Fibroblast of gingiva (primary cell): ENCODE measurements at regions not wholly inside any gene's neighbourhood (a gene's known extent, or its start where the extent isn't known, plus 50 kb on each side); places are given as distances from the start of the nearest gene placed in this dataset.
"Not testable (repeated sequence)": the region's sequence is repeated elsewhere in the genome, so short reads cannot be mapped to it uniquely, and the experiment has no call there.

Experiments
- DNase-seq: peaks from one replicate; pipeline ENCODE4 v3.0.0-alpha.2; 2011; ENCODE audit warnings: low read depth

- DNase-seq: no peak
Measured at GRCh38 chr4:174183259-174183658, 100.2 kb downstream of the FBXO8 start.

- DNase-seq: no peak
Measured at GRCh38 chr4:174181827-174182226, 101.6 kb downstream of the FBXO8 start.

- no peak for DNase-seq
Measured at GRCh38 chr4:174177536-174177935, 105.9 kb downstream of the FBXO8 start.

- not testable (repeated sequence) for DNase-seq
Measured at GRCh38 chr4:174175836-174176235, 107.6 kb downstream of the FBXO8 start.

GRCh38 chr4:174173360-174173759, 110.1 kb downstream of the FBXO8 start:
- DNase-seq: no peak

GRCh38 chr4:174172274-174172673, 111.2 kb downstream of the FBXO8 start:
- DNase-seq: no peak

GRCh38 chr4:174170906-174171305, 112.6 kb downstream of the FBXO8 start:
- DNase-seq: no peak

- DNase-seq: no peak
Measured at GRCh38 chr4:174170091-174170490, 113.4 kb downstream of the FBXO8 start.

- no peak for DNase-seq
Measured at GRCh38 chr4:174157106-174157607, 126.3 kb downstream of the FBXO8 start.

GRCh38 chr4:174156239-174156826, 127.1 kb downstream of the FBXO8 start:
- DNase-seq: peak; percentile 29

- DNase-seq: peak; percentile 57
Measured at GRCh38 chr4:174154215-174154854, 129.1 kb downstream of the FBXO8 start.

GRCh38 chr4:174152717-174153466, 130.6 kb downstream of the FBXO8 start:
- DNase-seq: no peak

- no peak for DNase-seq
Measured at GRCh38 chr4:174147863-174148262, 135.6 kb downstream of the FBXO8 start.

- no peak for DNase-seq
Measured at GRCh38 chr4:174144106-174144505, 139.4 kb downstream of the FBXO8 start.

GRCh38 chr4:174141876-174142275, 141.6 kb downstream of the FBXO8 start:
- no peak for DNase-seq

GRCh38 chr4:174138616-174139015, 144.9 kb downstream of the FBXO8 start:
- no peak for DNase-seq

- no peak for DNase-seq
Measured at GRCh38 chr4:174137698-174138097, 145.8 kb downstream of the FBXO8 start.

GRCh38 chr4:174135936-174136406, 147.5 kb downstream of the FBXO8 start:
- no peak for DNase-seq

GRCh38 chr4:174135530-174135929, 147.9 kb downstream of the FBXO8 start:
- no peak for DNase-seq

- no peak for DNase-seq
Measured at GRCh38 chr4:174134361-174134760, 149.1 kb downstream of the FBXO8 start.

- no peak for DNase-seq
Measured at GRCh38 chr4:174133551-174133950, 149.9 kb downstream of the FBXO8 start.

- DNase-seq: no peak
Measured at GRCh38 chr4:174131901-174132300, 151.6 kb downstream of the FBXO8 start.

- peak; percentile 7 for DNase-seq
Measured at GRCh38 chr4:174122705-174123104, 160.8 kb downstream of the FBXO8 start.
